ENCODE measurements at regions not wholly inside any gene's neighbourhood (a gene's known extent, or its start where the extent isn't known, plus 50 kb on each side); places are given as distances from the start of the nearest gene placed in this dataset.

DNA sequence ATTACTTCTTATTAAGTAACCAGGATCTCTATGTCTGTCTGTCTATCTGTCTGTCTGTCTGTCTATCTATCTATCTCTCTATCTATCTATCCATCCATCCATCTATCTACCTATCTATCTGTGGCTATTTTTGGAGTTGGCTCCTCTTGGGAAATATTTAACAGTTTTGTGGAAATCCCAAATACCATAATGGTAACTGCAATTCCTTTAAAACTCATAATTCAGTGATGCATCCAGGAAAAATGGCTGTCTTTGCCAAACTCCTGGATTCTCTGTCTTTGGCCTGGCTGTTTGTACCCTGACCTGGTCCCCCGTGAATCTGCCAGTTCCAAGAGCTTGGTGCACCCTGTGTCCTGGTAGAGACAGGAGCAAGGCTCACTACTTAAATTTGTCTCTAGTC, 197.0 kb downstream of the PCSK1 start:
- Histone ChIP-seq H3K4me2 (ENCODE audit: insufficient read depth in 1 of 2, low read depth in 2 of 2, low read length in 2 of 2) (no peak overlapping the region), H2BK5ac (ENCODE audit: low read depth, low read length) (no peak overlapping the region), H2AK5ac (ENCODE audit: low read depth, low read length) (no peak overlapping the region), H3K9ac (replicated peaks in 1 of 4; ENCODE audit: extremely low read depth in 1 of 4, low read depth in 3 of 4, low read length in 3 of 4) (no peak overlapping the region), H3K4me1 (replicated peaks in 1 of 4; ENCODE audit: control insufficient read depth in 3 of 4, insufficient read depth in 4 of 4, low read length in 3 of 4) (no peaks in the 10 kb centered on the region), H3K56ac (replicated peaks; ENCODE audit: insufficient read length, low read depth, low read length) (no peak overlapping the region), H3K27ac (ENCODE audit: low read depth, low read length) (no peak overlapping the region), H4K20me1 (replicated peaks in 1 of 2; ENCODE audit: control insufficient read depth in 1 of 2, insufficient read depth in 2 of 2, low read length in 2 of 2) (no peaks in the 10 kb centered on the region), H3K4ac (replicated peaks; ENCODE audit: insufficient read length, low read depth, low read length) (no peak overlapping the region), H3K14ac (ENCODE audit: insufficient read length) (no peak overlapping the region), H3K79me2 (ENCODE audit: control insufficient read depth in 1 of 2, insufficient read depth in 2 of 2, low read length in 2 of 2) (no peaks in the 10 kb centered on the region), H2BK15ac (ENCODE audit: low read length) (no peak overlapping the region), H3K23me2 (ENCODE audit: low read depth, low read length) (no peaks in the 10 kb centered on the region), H3K23ac (ENCODE audit: insufficient read length) (no peak overlapping the region), H4K5ac (ENCODE audit: insufficient read length, low read depth, low read length) (no peak overlapping the region), H3K79me1 (ENCODE audit: low read depth, low read length) (no peaks in the 10 kb centered on the region), H2BK120ac (replicated peaks; ENCODE audit: low read depth, low read length) (no peak overlapping the region), H4K91ac (replicated peaks; ENCODE audit: insufficient read length, low read length) (no peak overlapping the region), H2AFZ (ENCODE audit: low read length) (no peak overlapping the region), H2BK12ac (ENCODE audit: low read depth, low read length) (no peak overlapping the region), H3K18ac (ENCODE audit: extremely low read depth, low read length) (no peak overlapping the region), H3K27me3 (replicated peaks in 1 of 4; ENCODE audit: control insufficient read depth in 3 of 4, extremely low read depth in 1 of 4, insufficient read depth in 3 of 4, low read length in 3 of 4) (no peaks in the 10 kb centered on the region), H2BK20ac (ENCODE audit: low read length) (no peak overlapping the region), H3K4me3 (ENCODE audit: extremely low read depth in 1 of 4, insufficient read depth in 2 of 4, low read depth in 3 of 4, low read length in 4 of 4) (no peak overlapping the region), H4K8ac (ENCODE audit: extremely low read depth, insufficient read depth, low read length) (no peak overlapping the region), H3K36me3 (ENCODE audit: control insufficient read depth in 2 of 4, insufficient read depth in 4 of 4, low read length in 3 of 4) (no peaks in the 10 kb centered on the region), H3K9me3 (ENCODE audit: insufficient read depth in 2 of 2, low read depth in 1 of 2, low read length in 1 of 2) (no peaks in the 10 kb centered on the region)
- FAIRE-seq (no peak), DNase-seq (ENCODE audit: low read depth in 1 of 2, low spot score in 2 of 2) (no peak)
- POLR2A ChIA-PET (ENCODE audit: partially characterized antibody) = no interaction called here
- 100% methylated on average over 1 of the region's 1 CpG; no CpG with 5 or more reads in 1 of the 2 experiments for WGBS, 2 experiments (ENCODE audit: extremely low coverage in 1 of 2, insufficient coverage in 1 of 2, insufficient read length in 1 of 2, insufficient replicate concordance in 2 of 2, low coverage in 1 of 2, low lambda C conversion rate in 2 of 2, missing lambda C conversion rate in 1 of 2)
- CTCF ChIA-PET (ENCODE audit: partially characterized antibody) = interaction anchor here (1.3 kb wide), 1 partner anchor 16 kb away, joined by 3 read pairs; no protein-coding TSS in a partner anchor
- TF ChIP-seq CTBP2 (IDR thresholded peaks at IDR 0.05; ENCODE audit: borderline replicate concordance, insufficient read depth, insufficient read length, low read length) = no peak
- TF ChIP-seq SP2 (IDR thresholded peaks at IDR 0.05; ENCODE audit: low read length) = no peak
- TF ChIP-seq SP4 (IDR thresholded peaks at IDR 0.05; ENCODE audit: low read length) = no peak
- no peak for TF ChIP-seq EP300 (IDR thresholded peaks at IDR 0.05; ENCODE audit: borderline replicate concordance in 1 of 2, low read depth in 2 of 2, low read length in 2 of 2)
- TF ChIP-seq, protein P1, sequence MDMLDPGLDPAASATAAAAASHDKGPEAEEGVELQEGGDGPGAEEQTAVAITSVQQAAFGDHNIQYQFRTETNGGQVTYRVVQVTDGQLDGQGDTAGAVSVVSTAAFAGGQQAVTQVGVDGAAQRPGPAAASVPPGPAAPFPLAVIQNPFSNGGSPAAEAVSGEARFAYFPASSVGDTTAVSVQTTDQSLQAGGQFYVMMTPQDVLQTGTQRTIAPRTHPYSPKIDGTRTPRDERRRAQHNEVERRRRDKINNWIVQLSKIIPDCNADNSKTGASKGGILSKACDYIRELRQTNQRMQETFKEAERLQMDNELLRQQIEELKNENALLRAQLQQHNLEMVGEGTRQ (IDR thresholded peaks at IDR 0.05; ENCODE audit: low read length) = no peak
- no peak for TF ChIP-seq SUZ12 (IDR thresholded peaks at IDR 0.05; ENCODE audit: low read length)
- TF ChIP-seq RBBP5 (IDR thresholded peaks at IDR 0.05; ENCODE audit: borderline replicate concordance, low read depth, low read length) = no peak
- no peak for TF ChIP-seq BCL11A (IDR thresholded peaks at IDR 0.05; ENCODE audit: low read depth in 2 of 2, low read length in 2 of 2)
- TF ChIP-seq, protein P2, sequence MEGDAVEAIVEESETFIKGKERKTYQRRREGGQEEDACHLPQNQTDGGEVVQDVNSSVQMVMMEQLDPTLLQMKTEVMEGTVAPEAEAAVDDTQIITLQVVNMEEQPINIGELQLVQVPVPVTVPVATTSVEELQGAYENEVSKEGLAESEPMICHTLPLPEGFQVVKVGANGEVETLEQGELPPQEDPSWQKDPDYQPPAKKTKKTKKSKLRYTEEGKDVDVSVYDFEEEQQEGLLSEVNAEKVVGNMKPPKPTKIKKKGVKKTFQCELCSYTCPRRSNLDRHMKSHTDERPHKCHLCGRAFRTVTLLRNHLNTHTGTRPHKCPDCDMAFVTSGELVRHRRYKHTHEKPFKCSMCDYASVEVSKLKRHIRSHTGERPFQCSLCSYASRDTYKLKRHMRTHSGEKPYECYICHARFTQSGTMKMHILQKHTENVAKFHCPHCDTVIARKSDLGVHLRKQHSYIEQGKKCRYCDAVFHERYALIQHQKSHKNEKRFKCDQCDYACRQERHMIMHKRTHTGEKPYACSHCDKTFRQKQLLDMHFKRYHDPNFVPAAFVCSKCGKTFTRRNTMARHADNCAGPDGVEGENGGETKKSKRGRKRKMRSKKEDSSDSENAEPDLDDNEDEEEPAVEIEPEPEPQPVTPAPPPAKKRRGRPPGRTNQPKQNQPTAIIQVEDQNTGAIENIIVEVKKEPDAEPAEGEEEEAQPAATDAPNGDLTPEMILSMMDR (IDR thresholded peaks at IDR 0.05; ENCODE audit: control extremely low read depth in 1 of 3, insufficient read depth in 1 of 3, low read depth in 1 of 3, low read length in 3 of 3) = no peak
- TF ChIP-seq SIRT6 (IDR thresholded peaks at IDR 0.05; ENCODE audit: low read length) = no peak
- TF ChIP-seq TBP (IDR thresholded peaks at IDR 0.05; ENCODE audit: low read depth, low read length) = no peak

Data from H1 (cell line).